ENCODE measurements at regions not wholly inside any gene's neighbourhood (a gene's known extent, or its start where the extent isn't known, plus 50 kb on each side); places are given as distances from the start of the nearest gene placed in this dataset.

DNA sequence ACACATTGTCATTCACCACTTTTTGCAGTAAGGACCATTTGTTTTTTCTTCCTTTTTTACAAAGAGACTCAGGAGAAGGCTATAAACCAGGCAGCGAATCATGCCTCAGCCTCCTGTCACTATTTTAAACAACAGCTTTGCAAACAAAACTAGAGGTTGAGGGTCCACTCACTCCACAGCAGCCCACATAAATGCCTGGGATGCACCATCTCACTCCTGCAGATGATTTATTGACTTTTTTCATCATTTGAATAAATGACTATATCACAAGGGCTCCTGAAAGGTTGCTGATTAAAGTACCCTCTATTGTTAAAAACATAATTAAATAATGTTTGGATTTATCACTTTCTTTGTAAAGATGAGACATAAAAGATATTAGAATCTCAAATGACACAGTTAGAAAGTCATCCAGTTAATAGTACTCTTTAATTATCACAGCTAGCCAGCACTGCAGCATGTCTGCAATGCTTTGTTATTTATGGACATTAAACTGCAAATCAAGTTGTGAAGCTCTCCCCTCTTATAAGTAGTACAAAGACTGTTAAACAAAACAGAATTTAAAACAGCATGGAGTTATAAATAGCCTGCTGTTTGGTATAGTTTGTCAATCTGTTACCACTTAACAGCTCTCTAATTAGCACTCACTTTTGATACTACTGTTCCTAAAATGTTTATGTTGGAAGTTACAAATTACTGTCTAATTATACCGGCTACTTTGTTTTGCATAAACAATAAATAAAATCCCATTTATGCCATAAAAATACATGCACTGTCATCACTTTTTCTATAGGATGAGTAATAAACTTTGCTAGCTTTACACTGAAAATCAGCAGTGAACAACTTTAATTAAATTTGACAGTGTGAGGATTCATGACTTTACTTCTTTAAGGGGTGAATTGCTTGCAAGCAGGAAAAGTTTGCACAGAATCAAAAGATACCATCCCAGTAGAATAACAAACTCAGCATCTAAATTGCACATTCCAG, 853.2 kb downstream of the UQCRFS1 start:
- WGBS (ENCODE audit: missing lambda C conversion rate): 39% methylated on average over 2 of the region's 2 CpGs
- peak; percentile 89 for TF ChIP-seq MAFK (IDR thresholded peaks at IDR 0.05; ENCODE audit: partially characterized antibody)
- TF ChIP-seq, protein P1, sequence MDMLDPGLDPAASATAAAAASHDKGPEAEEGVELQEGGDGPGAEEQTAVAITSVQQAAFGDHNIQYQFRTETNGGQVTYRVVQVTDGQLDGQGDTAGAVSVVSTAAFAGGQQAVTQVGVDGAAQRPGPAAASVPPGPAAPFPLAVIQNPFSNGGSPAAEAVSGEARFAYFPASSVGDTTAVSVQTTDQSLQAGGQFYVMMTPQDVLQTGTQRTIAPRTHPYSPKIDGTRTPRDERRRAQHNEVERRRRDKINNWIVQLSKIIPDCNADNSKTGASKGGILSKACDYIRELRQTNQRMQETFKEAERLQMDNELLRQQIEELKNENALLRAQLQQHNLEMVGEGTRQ (IDR thresholded peaks at IDR 0.05): no peak
- Histone ChIP-seq H3K9me3 (peaks cover 16% of the 10 kb centered on the region; the same call in 2 of the 3 replicates), H3K4me3 (no peak overlapping the region), H3K27ac (no peak overlapping the region), H3K4me1 (no peaks in the 10 kb centered on the region), H3K4me2 (no peak overlapping the region)
- ChIA-PET POLR2A (interaction anchor here (0.5 kb wide), 1 partner anchor 496 kb away, joined by 3 read pairs; no protein-coding TSS in a partner anchor), CTCF (no interaction called here)
- DNase-seq (ENCODE audit: low read depth in 1 of 2, low spot score in 1 of 2) (no peak), ATAC-seq (no peak), FAIRE-seq (peak; percentile 86)

DNA sequence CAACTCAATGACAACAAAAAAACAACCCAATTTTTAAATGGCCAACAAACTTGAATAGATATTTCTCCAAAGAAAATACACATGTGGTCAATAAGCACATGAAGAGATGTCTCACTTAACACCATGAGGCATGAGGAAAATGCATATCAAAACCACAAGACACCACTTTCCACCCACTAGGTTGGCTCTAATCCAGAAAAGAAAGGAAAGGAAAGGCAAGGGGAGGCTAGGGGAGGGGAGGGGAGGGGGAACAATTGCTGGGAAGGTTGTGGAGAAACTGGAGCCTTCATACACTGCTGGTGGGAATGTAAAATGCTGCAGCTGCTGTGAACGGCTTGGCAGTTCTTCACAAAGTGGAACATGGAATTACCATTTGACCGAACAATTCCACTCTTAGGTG, 854.3 kb downstream of the UQCRFS1 start:
- Histone ChIP-seq H3K9me3 (peaks cover 14% of the 10 kb centered on the region; the same call in 2 of the 3 replicates), H3K4me3 (no peak overlapping the region), H3K4me2 (no peak overlapping the region), H3K27ac (no peak overlapping the region), H3K4me1 (no peaks in the 10 kb centered on the region)
- TF ChIP-seq MYC (IDR thresholded peaks at IDR 0.05; ENCODE audit: borderline replicate concordance, low read length) (no peak), FOXS1 (CRISPR knock-in tag; IDR thresholded peaks at IDR 0.05) (no peak), KDM5A (IDR thresholded peaks at IDR 0.05) (no peak), ZFP36 (IDR thresholded peaks at IDR 0.05; ENCODE audit: borderline replicate concordance, partially characterized antibody) (no peak), EHMT2 (IDR thresholded peaks at IDR 0.05; ENCODE audit: low read depth) (no peak), ESRRA (IDR thresholded peaks at IDR 0.05; ENCODE audit: borderline replicate concordance, low read length) (no peak), RNF2 (IDR thresholded peaks at IDR 0.05; ENCODE audit: borderline replicate concordance, low read depth) (no peak), HOXB13 (CRISPR knock-in tag; IDR thresholded peaks at IDR 0.05; ENCODE audit: low read depth) (no peak), JUNB (IDR thresholded peaks at IDR 0.05) (no peak), NFE2L2 (conservative IDR thresholded peaks at IDR 0.05; ENCODE audit: low read length) (no peak), POLR2AphosphoS2 (conservative IDR thresholded peaks at IDR 0.05; ENCODE audit: low read length) (no peak), HDAC2 (IDR thresholded peaks at IDR 0.05) (no peak), BHLHE40 (IDR thresholded peaks at IDR 0.05; ENCODE audit: low read depth, low read length) (no peak), RFX5 (IDR thresholded peaks at IDR 0.05) (no peak), RCOR1 (IDR thresholded peaks at IDR 0.05; ENCODE audit: low read depth, low read length) (no peak), RAD21 (conservative IDR thresholded peaks at IDR 0.05 in 1 of 2, IDR thresholded peaks at IDR 0.05 in 1 of 2) (no peak)
- TF ChIP-seq, protein P1 (IDR thresholded peaks at IDR 0.05): no peak
- TF ChIP-seq, protein P2, sequence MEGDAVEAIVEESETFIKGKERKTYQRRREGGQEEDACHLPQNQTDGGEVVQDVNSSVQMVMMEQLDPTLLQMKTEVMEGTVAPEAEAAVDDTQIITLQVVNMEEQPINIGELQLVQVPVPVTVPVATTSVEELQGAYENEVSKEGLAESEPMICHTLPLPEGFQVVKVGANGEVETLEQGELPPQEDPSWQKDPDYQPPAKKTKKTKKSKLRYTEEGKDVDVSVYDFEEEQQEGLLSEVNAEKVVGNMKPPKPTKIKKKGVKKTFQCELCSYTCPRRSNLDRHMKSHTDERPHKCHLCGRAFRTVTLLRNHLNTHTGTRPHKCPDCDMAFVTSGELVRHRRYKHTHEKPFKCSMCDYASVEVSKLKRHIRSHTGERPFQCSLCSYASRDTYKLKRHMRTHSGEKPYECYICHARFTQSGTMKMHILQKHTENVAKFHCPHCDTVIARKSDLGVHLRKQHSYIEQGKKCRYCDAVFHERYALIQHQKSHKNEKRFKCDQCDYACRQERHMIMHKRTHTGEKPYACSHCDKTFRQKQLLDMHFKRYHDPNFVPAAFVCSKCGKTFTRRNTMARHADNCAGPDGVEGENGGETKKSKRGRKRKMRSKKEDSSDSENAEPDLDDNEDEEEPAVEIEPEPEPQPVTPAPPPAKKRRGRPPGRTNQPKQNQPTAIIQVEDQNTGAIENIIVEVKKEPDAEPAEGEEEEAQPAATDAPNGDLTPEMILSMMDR (IDR thresholded peaks at IDR 0.05): no peak
- TF ChIP-seq, protein P3, sequence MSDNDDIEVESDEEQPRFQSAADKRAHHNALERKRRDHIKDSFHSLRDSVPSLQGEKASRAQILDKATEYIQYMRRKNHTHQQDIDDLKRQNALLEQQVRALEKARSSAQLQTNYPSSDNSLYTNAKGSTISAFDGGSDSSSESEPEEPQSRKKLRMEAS (IDR thresholded peaks at IDR 0.05): no peak
- TF ChIP-seq, protein P4, sequence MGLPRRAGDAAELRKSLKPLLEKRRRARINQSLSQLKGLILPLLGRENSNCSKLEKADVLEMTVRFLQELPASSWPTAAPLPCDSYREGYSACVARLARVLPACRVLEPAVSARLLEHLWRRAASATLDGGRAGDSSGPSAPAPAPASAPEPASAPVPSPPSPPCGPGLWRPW (IDR thresholded peaks at IDR 0.05): no peak
- FAIRE-seq: peak; percentile 36
- 3% methylated on average over 2 of the region's 2 CpGs for WGBS (ENCODE audit: missing lambda C conversion rate)
- ChIA-PET POLR2A (no interaction called here), CTCF (no interaction called here)
- DNase-seq (ENCODE audit: low read depth in 1 of 2, low spot score in 1 of 2): no peak
- no peak for ATAC-seq

All from A549 (cell line).